Activated CD8-positive, alpha-beta T cell treated with anti-CD3 and anti-CD28 coated beads for 36 hours (primary cell): ENCODE measurements at regions not wholly inside any gene's neighbourhood (a gene's known extent, or its start where the extent isn't known, plus 50 kb on each side); places are given as distances from the start of the nearest gene placed in this dataset.

Source experiments
- ATAC-seq: fragments of 200-7000 bp; cut with Tn5 transposase; one replicate; pipeline ENCODE4 v1.10.0; 2021; ENCODE audit warnings: mild to moderate bottlenecking, moderate library complexity
- CTCF ChIA-PET: fragments of 350-600 bp; sonication (Branson Sonifier 250); formaldehyde crosslinking; loops from one replicate; lab custom pipeline; 2021; ENCODE audit warnings: antibody characterized with exemption; lab: Charles Lee
- POLR2A ChIA-PET: fragments of 350-600 bp; sonication (Branson Sonifier 250); formaldehyde crosslinking; loops from one replicate; lab custom pipeline; 2021; ENCODE audit warnings: antibody characterized with exemption; lab: Charles Lee
- DNase-seq: peaks from one replicate; pipeline ENCODE4 v3.0.0-alpha.2; 2020
- H3K27ac Mint-ChIP-seq: one replicate; pipeline ENCODE4 v1.8.0; 2021; ENCODE audit warnings: mild to moderate bottlenecking, mixed read lengths
- H3K27me3 Mint-ChIP-seq: one replicate; pipeline ENCODE4 v1.8.0; 2021; ENCODE audit warnings: mixed read lengths
- H3K36me3 Mint-ChIP-seq: one replicate; pipeline ENCODE4 v1.8.0; 2021; ENCODE audit warnings: low read depth, mixed read lengths
- H3K4me1 Mint-ChIP-seq: one replicate; pipeline ENCODE4 v1.8.0; 2021; ENCODE audit warnings: low read depth, mixed read lengths
- H3K4me3 Mint-ChIP-seq: one replicate; pipeline ENCODE4 v1.8.0; 2021; ENCODE audit warnings: mild to moderate bottlenecking, moderate library complexity, mixed read lengths
- H3K9me3 Mint-ChIP-seq: one replicate; pipeline ENCODE4 v1.8.0; 2021; ENCODE audit warnings: mixed read lengths
- CTCF ChIP-seq: fragments of 200-600 bp; IDR thresholded peaks from one replicate; pipeline ENCODE4 v1.8.0; 2022; ENCODE audit warnings: antibody characterized with exemption, mild to moderate bottlenecking
- intact Hi-C: fragments of 100-400 bp; cut with micrococcal nuclease; formaldehyde crosslinking; loops from one replicate; pipeline ENCODE4 v1.10.0; 2022

- POLR2A ChIA-PET = no interaction called here
- Mint-ChIP-seq H3K4me1 (no peaks in the 10 kb centered on the region), H3K9me3 (no peaks in the 10 kb centered on the region), H3K27ac (no peak overlapping the region), H3K4me3 (no peak overlapping the region), H3K27me3 (no peaks in the 10 kb centered on the region), H3K36me3 (no peaks in the 10 kb centered on the region)
- intact Hi-C loops = no loop called here
- CTCF ChIA-PET = no interaction called here
- ATAC-seq (no peak), DNase-seq (no peak)
- no peak for TF ChIP-seq CTCF
Measured at GRCh38 chr2:194927489-194927888, 729.5 kb upstream of the SLC39A10 start.

- H3K4me3 Mint-ChIP-seq = no peak overlapping the region
- POLR2A ChIA-PET = no interaction called here
Measured at GRCh38 chr2:194926873-194927272, 730.2 kb upstream of the SLC39A10 start.

GRCh38 chr2:194925742-194926141 lies 731.3 kb upstream of the SLC39A10 start:
- CTCF ChIA-PET = interaction anchor here (0.9 kb wide), 1 partner anchor 185 kb away, joined by 3 read pairs; no protein-coding TSS in a partner anchor
- no peak overlapping the region for H3K4me3 Mint-ChIP-seq
- H3K27me3 Mint-ChIP-seq = no peaks in the 10 kb centered on the region
- DNase-seq (no peak), ATAC-seq (no peak)
- no peaks in the 10 kb centered on the region for H3K4me1 Mint-ChIP-seq
- no peak overlapping the region for H3K27ac Mint-ChIP-seq
- no peaks in the 10 kb centered on the region for H3K36me3 Mint-ChIP-seq
- no peak for TF ChIP-seq CTCF
- intact Hi-C loops = no loop called here
- no peaks in the 10 kb centered on the region for H3K9me3 Mint-ChIP-seq
- POLR2A ChIA-PET = no interaction called here

More at GRCh38 chr2:194926873-194927272, 730.2 kb upstream of the SLC39A10 start:
- no peak for DNase-seq
- no peak for TF ChIP-seq CTCF
- Mint-ChIP-seq H3K36me3 (no peaks in the 10 kb centered on the region), H3K4me1 (no peaks in the 10 kb centered on the region), H3K9me3 (no peaks in the 10 kb centered on the region), H3K27me3 (no peaks in the 10 kb centered on the region), H3K27ac (no peak overlapping the region)
- intact Hi-C loops = no loop called here
- no peak for ATAC-seq
- CTCF ChIA-PET = no interaction called here

GRCh38 chr2:194917519-194917918 lies 739.5 kb upstream of the SLC39A10 start:
- POLR2A ChIA-PET = no interaction called here
- no peak for DNase-seq
- no peak for ATAC-seq
- Mint-ChIP-seq H3K36me3 (no peaks in the 10 kb centered on the region), H3K27ac (no peak overlapping the region), H3K27me3 (no peaks in the 10 kb centered on the region), H3K4me3 (no peak overlapping the region), H3K9me3 (no peaks in the 10 kb centered on the region), H3K4me1 (no peaks in the 10 kb centered on the region)
- CTCF ChIA-PET = no interaction called here
- no peak for TF ChIP-seq CTCF
- intact Hi-C loops = no loop called here

GRCh38 chr2:194915485-194915884 lies 741.5 kb upstream of the SLC39A10 start:
- H3K27me3 Mint-ChIP-seq = no peaks in the 10 kb centered on the region
- DNase-seq (no peak), ATAC-seq (no peak)
- H3K9me3 Mint-ChIP-seq = no peaks in the 10 kb centered on the region
- TF ChIP-seq CTCF = no peak
- POLR2A ChIA-PET = no interaction called here
- CTCF ChIA-PET = no interaction called here
- no peaks in the 10 kb centered on the region for H3K36me3 Mint-ChIP-seq
- no peaks in the 10 kb centered on the region for H3K4me1 Mint-ChIP-seq
- intact Hi-C loops = no loop called here
- no peak overlapping the region for H3K4me3 Mint-ChIP-seq
- no peak overlapping the region for H3K27ac Mint-ChIP-seq
